ENCODE measurements at regions not wholly inside any gene's neighbourhood (a gene's known extent, or its start where the extent isn't known, plus 50 kb on each side); places are given as distances from the start of the nearest gene placed in this dataset.

DNA sequence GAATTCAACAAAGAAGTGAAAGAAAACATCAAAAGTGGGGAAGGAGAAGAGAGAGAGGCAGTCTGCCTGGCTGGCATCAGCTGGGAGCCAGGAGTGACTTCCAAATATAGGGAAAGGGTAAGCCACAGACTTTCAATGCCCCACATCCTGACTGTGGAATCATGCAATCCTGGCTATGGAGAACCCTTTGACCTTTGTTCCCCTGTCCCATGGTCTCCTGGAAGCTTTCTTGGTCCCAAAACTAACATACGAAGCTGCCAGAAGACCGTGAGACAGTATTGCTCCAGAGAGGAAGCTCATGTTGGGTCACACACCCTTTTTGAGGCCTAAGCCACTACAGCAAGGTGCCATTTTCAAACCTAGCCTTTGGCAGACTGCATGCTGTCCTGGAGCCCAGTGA is 665.5 kb downstream of the ELAVL2 start:
- no peak for DNase-seq (ENCODE audit: low read depth)

DNA sequence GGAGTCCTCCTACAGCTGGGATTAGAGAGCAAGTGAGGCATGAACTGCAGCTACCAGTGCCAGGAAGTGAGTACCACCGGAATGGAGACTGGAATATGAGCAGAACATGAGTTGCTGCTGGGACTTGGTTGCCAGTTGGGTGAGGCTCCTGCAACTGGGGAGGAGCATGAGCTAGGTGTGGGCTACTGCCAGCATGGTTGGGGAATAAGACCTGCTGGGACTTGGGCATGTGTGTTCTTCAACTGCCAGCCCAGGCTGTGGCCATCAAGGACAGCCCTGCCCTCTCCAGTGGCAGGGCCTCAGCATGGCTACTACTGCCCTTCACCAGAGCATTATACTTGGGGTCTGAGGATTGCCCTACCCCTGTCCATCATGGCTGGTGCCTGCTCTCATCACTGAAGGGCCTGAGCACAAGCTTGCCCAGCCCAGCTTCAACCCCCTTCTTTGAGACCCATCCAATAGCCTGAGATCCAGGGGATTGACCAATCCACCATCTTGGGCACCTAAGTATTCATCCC is 665.0 kb downstream of the ELAVL2 start:
- no peak for DNase-seq (ENCODE audit: low read depth)

DNA sequence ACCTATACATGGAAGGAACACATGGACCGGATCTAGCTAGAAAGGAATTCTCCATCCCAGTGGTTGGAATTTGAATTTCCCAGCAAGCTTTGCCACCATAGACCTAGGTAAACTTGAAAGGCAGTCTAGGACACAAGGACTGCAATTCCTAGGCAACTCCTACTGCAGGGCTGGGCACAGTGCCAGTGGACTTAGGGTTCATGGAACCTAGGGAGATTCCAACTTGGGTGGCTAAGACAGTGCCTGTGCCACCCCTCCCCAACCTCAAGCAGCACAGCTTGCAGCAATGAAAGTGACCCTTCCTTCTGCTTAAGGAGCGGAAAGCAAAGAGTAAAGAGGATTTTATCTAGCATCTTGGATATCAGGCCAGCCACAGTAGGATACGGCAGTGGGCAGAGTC is 663.3 kb downstream of the ELAVL2 start:
- no peak for DNase-seq (ENCODE audit: low read depth)

DNA sequence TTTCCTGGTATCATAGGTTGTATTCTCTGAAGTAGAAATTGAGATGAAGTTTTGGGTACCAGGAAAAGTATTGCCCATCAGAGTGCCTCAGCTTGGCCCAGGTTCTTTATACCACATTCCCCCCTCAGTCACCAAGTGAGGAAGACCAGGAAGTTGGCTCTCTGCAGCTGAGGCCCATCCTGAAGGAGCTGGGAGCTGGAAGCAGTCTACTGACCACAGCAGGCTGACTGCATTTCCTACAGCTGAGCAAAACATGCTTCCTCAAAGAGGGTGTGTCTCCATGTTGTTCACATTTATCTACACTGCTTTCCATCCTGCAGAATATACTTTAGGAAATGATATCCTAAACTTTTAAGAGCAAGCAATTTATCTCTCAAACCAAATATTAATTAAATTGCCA is 654.6 kb downstream of the ELAVL2 start:
- peak; percentile 34 for DNase-seq (ENCODE audit: low read depth)

DNA sequence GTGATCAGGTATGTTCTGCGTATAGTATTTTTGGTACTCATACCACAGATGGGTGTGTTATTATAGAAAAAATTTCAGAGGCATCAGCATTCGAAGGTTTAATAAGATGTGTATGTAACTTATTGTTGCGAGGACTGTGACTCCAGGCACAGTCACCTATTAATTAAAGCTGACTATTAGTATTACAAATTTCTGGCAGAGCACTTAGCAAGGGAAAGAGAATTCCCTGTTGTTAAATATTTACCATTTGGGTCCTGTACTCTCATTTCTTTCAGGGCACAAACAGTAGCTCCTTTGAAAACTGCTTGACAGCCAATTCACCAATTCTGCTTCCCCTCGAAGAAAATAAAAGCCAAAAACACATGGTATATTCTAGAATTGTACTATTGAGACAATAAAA is 653.8 kb downstream of the ELAVL2 start:
- DNase-seq (ENCODE audit: low read depth): no peak

DNA sequence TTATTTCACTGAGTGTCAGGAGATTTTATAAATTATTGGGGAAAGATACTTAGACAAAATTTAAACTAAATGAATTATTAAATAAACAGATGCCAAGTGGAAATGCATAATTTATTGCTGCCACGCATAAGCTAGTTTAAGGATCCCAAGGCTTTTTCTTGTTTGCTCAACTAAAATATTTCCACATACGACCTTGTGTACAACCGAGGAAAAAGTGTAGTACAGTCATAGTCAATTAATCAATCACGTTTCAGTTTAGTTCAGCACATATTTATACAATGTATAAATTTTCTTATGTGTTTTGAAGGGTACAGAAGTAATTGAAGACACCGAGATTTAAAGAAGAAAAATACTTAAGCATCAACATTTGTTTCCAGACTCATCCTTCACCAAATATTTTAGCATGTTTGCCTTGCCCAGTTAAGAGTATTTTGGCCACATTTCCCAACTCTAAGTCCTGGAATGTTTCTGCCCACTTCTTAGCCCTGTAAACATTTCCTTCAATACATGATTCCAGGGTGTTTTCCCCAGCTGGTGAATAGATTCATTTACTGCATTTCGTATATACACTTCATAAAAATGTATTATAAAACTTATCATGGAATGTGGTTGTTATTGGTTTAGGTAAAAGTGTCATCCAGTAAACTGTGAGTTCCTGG is 652.9 kb downstream of the ELAVL2 start:
- DNase-seq (ENCODE audit: low read depth): no peak

DNA sequence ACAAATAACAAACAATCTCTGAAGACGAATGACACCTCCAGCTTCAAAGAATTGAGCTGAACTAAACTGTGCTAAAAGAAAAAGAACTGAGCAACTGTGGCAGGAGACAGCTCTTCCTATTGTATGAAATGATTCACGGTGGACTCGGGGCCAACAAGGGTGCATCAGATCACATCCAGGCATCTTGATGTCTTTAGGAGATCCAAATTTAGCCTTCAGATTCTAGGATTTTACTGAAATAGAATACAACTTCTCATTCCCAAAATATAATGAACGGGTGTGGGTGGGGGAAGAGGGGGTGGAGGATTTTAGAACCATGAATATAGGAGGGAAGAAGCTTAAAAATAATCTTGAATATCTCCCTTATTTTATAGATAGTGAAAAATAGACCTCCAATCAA is 631.8 kb downstream of the ELAVL2 start:
- DNase-seq (ENCODE audit: low read depth): no peak

DNA sequence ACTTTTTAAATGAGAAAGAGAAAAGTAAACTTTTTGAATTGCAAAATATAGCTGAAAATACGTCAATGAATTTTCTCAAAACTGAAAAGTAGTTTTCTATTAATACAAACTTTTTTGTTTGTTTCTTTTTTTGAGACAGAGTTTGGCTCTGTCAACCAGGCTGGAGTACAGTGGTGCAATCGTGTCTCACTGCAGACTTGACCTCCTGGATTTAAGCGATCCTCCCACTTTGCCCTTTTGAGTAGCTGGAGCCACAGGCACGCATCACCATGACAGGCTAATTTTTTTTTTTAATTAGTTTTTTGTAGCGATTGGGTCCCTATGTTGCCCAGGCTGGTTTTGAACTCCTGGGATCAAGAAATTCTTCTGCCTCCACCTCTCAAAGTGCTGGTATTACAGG is 610.4 kb downstream of the ELAVL2 start:
- DNase-seq (ENCODE audit: low read depth): no peak

DNA sequence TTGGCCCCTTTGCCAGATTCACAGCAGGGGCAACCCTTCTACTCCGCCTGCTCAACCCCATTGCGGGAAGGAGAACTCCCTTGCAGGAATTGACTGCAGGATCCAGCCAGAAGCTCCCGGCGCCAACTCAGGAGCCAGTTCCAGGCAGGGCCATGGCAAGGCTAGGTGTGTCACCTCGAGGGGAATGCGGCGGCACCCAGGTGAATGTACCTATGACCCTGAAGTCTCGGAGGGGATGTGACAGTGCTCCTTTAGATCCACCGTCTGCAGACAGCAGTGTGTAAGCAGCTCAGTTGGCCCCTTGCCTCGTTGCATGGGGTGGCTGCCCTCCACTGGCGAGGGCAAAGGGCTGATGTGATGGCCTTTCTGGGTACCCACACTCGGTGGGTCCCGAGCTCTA is 606.6 kb downstream of the ELAVL2 start:
- DNase-seq (ENCODE audit: low read depth): no peak

DNA sequence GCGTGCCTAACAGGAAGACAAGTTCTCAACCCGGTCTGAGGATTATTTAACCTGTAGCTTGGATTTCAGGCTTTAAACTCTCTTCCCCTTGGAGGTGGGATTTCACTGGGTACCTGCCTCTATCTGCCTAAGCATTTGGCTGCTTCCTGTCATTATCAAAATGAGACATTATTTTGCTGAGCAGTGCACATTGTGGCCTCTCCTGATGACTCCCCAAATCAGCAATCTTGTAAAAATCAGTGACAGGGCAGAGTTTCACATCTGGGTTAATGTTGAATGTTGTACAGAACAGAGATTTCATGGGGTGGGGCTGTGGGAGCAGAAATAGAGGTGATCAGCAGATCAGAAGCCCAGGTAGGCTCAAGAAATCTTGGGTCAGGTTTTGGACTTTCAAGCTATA is 605.9 kb downstream of the ELAVL2 start:
- DNase-seq (ENCODE audit: low read depth): no peak

DNA sequence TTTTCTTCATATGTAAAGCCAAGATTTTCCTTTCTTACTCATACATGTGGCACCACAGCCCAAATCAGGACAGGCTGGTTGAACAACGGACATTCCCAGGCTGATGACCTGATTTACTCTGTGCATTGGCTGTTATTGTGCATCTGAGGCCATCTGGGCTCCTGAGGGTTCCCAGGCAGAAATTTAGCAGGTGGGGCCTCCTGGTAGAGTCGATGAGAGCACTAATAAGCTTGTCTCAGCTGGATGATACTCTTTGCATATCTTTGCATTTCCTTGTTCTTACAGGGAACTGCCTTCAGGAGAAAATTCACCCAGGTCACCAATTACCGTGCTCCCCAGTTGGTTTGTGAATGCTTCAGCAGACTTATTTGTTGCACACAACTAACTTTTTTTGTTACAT is 605.1 kb downstream of the ELAVL2 start:
- DNase-seq (ENCODE audit: low read depth): no peak

DNA sequence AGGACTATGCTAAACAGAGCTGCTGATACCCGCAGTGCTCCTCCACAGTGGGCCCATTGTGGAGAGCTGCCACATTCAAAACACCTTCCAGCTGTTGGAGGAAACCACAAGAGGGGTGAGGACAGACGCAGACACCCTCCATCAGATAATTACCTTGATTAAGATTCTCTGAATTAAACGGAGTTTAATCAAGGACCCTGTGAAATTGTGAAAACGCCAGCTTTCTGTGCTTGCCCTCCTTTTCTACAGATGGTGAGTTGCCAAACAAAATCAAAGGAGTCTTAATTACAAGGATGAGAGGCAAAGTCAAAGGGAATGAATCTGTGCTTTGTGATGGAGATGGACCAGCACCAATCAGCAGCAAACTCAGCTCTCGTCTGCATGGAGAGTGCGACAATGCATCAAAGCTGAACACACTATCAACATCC is 596.1 kb downstream of the ELAVL2 start:
- DNase-seq (ENCODE audit: low read depth): no peak

DNA sequence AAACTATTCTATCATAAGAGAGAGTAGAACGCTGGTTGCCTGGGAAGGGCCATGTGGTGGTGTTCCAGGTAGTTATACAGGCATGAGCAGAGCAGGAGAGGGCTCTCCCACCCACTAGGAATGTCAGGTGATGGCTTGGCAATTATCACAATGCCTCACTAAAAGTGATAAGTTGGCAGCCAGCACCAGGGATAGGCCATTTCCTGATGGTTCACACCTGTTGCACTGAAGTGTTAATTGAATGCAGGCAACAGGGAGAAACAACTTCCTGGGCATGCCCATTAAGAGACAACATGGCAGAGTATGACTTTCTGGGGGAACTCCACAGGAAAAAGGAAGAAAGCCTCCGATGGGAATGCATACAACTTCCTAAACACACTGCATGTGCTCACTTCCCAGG is 593.2 kb downstream of the ELAVL2 start:
- no peak for DNase-seq (ENCODE audit: low read depth)

DNA sequence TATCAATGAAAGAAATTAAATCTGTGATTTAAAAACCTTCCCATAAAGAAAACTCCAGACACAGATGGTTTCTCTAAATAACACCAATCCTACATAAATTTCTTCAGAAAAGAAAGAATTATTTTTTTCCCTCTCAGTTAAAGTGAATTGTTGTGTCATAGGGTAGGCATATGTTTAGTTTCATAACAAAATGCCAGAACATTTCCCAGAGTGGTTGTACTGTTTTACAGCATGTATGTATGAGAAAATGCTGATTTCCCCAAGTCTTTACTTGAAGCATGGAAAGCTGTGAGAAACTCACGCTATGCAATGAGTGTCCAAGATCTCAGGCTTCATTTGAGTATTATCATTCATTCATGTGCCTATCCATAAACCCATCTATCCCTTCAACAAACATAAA is 582.5 kb downstream of the ELAVL2 start:
- no peak for DNase-seq (ENCODE audit: low read depth)

DNA sequence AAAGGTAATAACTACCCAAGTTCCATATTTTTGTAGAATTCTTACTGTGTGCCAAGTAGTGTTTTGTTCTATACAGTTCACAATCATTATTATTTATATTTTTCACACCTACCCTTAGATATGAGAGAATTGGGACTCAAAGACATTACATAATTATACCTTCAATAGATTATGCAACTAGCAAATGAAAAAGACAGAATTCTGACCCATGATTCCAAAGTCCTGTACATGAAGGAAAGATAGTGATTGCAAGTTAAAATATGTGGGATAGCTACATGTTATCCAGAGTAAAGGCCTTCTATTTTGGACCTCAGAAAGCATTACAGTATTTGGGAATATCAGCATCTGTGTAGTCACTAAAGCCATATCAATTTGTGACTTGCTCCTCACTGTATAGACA is 581.0 kb downstream of the ELAVL2 start:
- DNase-seq (ENCODE audit: low read depth): no peak

DNA sequence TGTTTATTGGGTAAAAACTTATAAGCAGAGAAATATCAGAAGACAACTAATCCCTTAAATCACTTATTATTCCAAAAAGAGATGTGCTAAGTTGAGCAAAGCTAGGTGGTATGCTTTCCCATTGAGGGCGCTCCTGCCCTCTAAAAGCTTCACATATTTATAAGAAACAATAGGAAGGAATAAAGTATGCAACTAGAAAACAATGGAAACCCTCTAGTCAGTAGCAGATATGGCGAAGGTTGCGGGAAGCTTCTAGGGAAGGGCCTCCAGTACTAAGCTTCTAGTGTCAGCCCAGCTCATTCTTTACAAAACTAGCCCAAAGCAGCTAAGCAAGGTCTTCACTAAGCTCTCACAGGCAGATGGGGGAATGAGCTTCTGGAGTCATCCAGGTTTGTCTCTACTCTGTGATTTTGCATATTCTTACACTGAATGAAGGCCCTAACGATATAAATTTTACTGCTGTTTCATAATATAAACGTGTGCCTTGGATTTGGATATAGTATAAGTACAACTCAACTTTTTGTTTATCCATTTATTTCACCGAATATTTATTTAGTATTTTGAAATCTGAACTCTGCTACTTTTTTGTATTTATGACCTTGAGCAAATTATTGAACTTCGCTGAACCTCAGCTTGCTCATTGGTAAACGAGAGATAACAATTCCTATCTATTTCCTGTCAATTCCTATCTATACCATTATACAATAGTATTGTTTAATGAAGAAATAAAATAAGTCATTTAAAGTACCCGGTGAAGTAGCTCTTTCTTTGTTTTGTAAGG is 571.4 kb downstream of the ELAVL2 start:
- no peak for DNase-seq (ENCODE audit: low read depth)

DNA sequence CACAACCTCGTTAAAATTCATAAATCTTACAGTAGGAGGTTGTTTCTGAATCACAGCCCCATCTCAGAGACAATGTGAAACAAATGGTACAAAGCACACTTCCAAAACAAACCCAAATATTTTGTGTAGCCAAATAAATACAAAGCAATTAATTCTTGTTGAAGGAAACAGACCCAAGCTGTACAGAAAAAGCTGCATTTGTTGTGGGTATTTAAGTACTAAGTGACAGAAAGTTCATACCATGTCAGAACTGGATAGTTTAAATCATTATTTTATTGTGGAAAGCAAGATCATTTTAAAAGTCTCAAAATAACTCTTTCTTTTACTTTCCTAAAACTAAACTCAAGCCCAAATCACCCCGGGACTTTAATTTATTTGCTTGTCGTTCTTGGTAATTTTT is 570.7 kb downstream of the ELAVL2 start:
- DNase-seq (ENCODE audit: low read depth): no peak

DNA sequence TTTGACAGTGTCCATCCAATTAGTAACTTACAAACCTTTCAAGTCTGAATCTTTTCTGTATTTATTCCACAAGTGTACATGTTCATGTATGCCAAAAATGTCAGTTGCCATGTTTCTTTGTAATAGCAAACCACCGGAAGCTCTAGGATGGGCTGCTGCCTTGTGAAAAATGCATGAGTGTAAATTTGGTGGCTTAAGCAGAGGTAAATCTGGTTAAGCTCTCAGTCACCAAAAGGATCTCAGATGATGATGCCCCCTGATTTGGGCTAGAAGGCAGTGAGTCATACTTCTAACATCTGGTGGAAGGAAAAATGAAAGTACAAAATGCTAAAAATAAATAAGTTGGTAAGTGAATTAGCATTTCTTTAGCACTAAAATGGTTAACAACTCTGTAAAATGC is 567.5 kb downstream of the ELAVL2 start:
- DNase-seq (ENCODE audit: low read depth): peak; percentile 30

DNA sequence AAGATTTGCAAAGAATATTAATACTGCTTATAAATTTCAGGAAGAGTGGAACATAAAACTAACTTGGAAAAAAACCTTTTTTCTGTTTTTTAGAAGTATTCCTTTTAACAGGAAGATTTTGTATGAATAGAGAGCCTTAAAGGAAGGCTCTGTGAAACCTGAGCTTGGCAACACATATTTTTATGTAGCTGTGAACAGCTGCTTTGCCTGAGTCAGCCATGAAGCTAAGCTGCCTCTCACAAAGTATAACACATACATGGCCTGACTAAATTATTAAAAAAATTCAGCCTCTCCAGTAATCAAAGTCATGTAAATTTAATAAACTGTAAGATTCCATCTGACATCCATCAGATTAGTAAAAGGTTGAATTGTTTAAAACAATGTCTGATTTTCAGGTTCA is 547.5 kb downstream of the ELAVL2 start:
- DNase-seq (ENCODE audit: low read depth): no peak

DNA sequence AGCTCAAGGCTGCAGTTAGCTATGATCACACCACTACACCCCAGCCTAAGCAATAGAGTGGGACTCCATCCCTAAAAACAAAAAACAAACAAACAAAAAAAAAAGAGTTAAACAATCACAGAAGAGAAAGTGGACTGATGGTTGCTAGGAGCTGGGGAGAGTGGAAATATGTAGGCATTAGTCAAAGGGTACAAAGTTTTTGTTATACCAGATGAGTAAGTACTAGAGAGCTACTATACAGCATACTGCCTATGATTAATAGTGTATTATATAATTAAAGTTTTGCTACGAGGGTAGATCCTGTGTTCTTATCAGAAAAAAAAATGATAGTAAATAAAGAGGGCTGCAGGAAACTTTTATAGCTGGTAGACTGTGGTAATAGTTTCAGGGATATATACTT is 538.6 kb downstream of the ELAVL2 start:
- no peak for DNase-seq (ENCODE audit: low read depth)

DNA sequence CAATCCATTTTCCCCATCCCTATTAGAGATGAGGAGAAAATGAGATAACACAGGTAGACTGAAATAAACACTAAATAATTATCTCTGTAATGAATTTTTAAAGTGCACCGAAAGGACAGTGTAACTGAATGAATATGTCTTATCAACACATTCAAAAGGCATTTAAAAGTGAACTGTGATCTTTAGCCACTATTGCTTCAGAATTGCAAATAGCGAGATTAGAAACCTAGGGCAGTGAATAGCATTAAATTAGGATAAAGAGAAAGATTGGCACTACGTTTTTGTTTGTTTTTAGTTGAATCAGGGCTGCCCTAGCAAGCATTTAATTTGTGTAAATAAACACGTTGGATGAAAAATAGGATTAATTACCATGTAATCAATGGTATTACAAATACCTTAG is 537.5 kb downstream of the ELAVL2 start:
- no peak for DNase-seq (ENCODE audit: low read depth)

DNA sequence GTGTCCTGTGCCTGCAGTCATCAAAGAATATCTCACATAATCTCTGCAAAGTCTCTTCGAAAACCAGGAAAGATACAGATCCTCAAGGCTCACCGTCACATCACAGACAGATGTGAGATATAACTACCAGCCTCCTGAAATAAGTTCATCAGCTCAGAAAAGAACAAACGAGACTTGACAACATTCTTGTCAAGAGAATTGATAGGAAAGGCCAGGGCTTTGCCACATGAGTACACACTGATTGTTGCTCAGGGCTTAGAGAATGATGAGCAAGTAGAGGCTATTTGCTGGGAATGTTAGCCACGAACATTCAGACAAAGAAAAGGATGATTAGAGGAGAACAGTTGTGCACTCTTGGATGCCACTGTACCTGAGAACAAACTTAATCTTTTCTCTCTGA is 535.1 kb downstream of the ELAVL2 start:
- no peak for DNase-seq (ENCODE audit: low read depth)

DNA sequence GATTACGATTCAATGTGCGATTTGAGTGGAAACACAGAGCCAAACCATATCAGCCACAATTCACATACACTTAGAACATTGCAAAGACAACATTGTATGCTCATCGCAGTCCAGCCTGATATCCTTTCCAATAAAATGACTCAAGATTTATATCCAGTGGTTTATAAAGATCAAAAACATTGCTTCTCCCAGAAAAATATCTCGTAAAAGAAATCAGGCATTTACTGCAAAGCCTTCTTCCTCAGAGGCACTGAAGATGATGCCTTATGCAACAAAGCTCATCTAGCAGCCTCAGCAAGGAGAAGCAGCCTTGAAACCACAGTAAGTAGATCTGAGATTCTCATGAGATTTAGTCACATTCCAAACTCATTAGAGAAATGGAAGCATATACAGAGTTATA is 523.8 kb downstream of the ELAVL2 start:
- no peak for DNase-seq (ENCODE audit: low read depth)

Data from HT1080 (cell line).